ENCODE measurements at regions not wholly inside any gene's neighbourhood (a gene's known extent, or its start where the extent isn't known, plus 50 kb on each side); places are given as distances from the start of the nearest gene placed in this dataset.

DNA sequence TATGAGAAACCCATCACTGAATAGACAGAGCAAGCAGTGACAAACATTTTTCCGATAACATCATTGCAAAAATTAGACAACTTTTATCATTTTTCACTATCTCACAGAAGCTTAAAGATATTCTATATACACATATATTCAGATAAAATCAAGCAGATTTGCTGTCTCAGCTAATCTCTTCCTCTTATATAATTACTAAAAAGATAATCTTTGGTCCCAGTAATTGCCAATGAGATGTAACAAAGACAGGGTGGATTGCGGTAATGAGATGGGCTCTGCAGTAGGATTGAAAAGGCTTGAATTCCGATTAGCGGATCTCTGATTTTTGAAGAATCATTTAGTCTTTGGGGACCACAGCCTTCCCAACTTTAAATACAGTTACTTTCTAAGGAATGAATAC is 63.5 kb downstream of the SYT4 start:
- H2AFZ ChIP-seq (ENCODE audit: low read depth, low read length), result no peak overlapping the region
- H3K27me3 ChIP-seq (ENCODE audit: insufficient read depth, low read length), result no peaks in the 10 kb centered on the region
- no peaks in the 10 kb centered on the region for H4K20me1 ChIP-seq (ENCODE audit: insufficient read depth, low read length)
- H3K79me2 ChIP-seq (ENCODE audit: insufficient read depth, low read length), result no peaks in the 10 kb centered on the region
- no peak overlapping the region for H3K4me2 ChIP-seq (ENCODE audit: low read length)
- FAIRE-seq, result no peak
- Mint-ChIP-seq H3K4me3 (ENCODE audit: unreplicated experiment) (no peak overlapping the region), H3K4me1 (ENCODE audit: low read depth, unreplicated experiment) (no peaks in the 10 kb centered on the region), H3K27ac (ENCODE audit: unreplicated experiment) (no peak overlapping the region), H3K27me3 (ENCODE audit: low read depth, unreplicated experiment) (no peaks in the 10 kb centered on the region), H3K36me3 (ENCODE audit: low read depth, unreplicated experiment) (no peaks in the 10 kb centered on the region), H3K9me3 (ENCODE audit: unreplicated experiment) (no peaks in the 10 kb centered on the region)
- no peak for TF ChIP-seq EZH2 (IDR thresholded peaks at IDR 0.05; ENCODE audit: insufficient read depth, low read length)
- TF ChIP-seq, protein P1, sequence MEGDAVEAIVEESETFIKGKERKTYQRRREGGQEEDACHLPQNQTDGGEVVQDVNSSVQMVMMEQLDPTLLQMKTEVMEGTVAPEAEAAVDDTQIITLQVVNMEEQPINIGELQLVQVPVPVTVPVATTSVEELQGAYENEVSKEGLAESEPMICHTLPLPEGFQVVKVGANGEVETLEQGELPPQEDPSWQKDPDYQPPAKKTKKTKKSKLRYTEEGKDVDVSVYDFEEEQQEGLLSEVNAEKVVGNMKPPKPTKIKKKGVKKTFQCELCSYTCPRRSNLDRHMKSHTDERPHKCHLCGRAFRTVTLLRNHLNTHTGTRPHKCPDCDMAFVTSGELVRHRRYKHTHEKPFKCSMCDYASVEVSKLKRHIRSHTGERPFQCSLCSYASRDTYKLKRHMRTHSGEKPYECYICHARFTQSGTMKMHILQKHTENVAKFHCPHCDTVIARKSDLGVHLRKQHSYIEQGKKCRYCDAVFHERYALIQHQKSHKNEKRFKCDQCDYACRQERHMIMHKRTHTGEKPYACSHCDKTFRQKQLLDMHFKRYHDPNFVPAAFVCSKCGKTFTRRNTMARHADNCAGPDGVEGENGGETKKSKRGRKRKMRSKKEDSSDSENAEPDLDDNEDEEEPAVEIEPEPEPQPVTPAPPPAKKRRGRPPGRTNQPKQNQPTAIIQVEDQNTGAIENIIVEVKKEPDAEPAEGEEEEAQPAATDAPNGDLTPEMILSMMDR (IDR thresholded peaks at IDR 0.05; ENCODE audit: insufficient read depth, low read depth, low read length), result no peak
- no peaks in the 10 kb centered on the region for H3K9me3 ChIP-seq (ENCODE audit: insufficient read depth, low read depth, low read length)
- H3K27ac ChIP-seq (ENCODE audit: low read depth, low read length), result no peak overlapping the region
- no peaks in the 10 kb centered on the region for H3K4me1 ChIP-seq (ENCODE audit: insufficient read depth, low read length)
- H3K36me3 ChIP-seq (ENCODE audit: insufficient read depth, low read length), result no peaks in the 10 kb centered on the region
- no peak overlapping the region for H3K9ac ChIP-seq (ENCODE audit: low read length)
- no peak overlapping the region for H3K4me3 ChIP-seq (ENCODE audit: insufficient read depth, low read depth, low read length)
- DNase-seq (ENCODE audit: low read depth), result no peak

DNA sequence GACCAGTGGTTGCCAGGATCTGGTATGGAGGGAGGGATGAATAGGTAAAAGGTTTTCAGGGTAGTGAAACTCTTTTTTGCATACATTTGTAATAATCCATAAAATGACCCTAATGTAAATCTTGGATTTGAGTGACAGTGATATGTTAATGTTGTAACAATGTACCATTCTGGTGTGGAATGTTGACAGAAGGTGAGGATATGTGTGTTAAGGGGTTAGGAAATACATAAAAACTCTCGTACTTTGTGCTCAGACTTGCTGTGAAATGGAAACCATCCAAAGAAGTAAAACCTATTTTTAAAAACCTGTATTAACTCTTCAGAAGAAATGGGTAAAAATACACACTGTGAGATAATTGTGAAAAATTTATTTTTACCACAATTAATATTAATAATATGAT is 66.2 kb downstream of the SYT4 start:
- Mint-ChIP-seq H3K9me3 (ENCODE audit: unreplicated experiment) (no peaks in the 10 kb centered on the region), H3K27ac (ENCODE audit: unreplicated experiment) (no peak overlapping the region), H3K4me1 (ENCODE audit: low read depth, unreplicated experiment) (no peaks in the 10 kb centered on the region), H3K27me3 (ENCODE audit: low read depth, unreplicated experiment) (no peaks in the 10 kb centered on the region), H3K36me3 (ENCODE audit: low read depth, unreplicated experiment) (no peaks in the 10 kb centered on the region), H3K4me3 (ENCODE audit: unreplicated experiment) (no peak overlapping the region)
- Histone ChIP-seq H3K27me3 (ENCODE audit: insufficient read depth, low read length) (no peaks in the 10 kb centered on the region), H3K4me1 (ENCODE audit: insufficient read depth, low read length) (no peaks in the 10 kb centered on the region), H3K27ac (ENCODE audit: low read depth, low read length) (no peak overlapping the region), H3K4me2 (ENCODE audit: low read length) (no peak overlapping the region), H3K4me3 (ENCODE audit: insufficient read depth, low read depth, low read length) (no peak overlapping the region), H3K9ac (ENCODE audit: low read length) (no peak overlapping the region), H3K79me2 (ENCODE audit: insufficient read depth, low read length) (no peaks in the 10 kb centered on the region), H4K20me1 (ENCODE audit: insufficient read depth, low read length) (no peaks in the 10 kb centered on the region), H3K9me3 (ENCODE audit: insufficient read depth, low read depth, low read length) (no peaks in the 10 kb centered on the region), H2AFZ (ENCODE audit: low read depth, low read length) (no peak overlapping the region), H3K36me3 (ENCODE audit: insufficient read depth, low read length) (no peaks in the 10 kb centered on the region)
- no peak for FAIRE-seq
- DNase-seq (ENCODE audit: low read depth), result no peak
- TF ChIP-seq, protein P1 (IDR thresholded peaks at IDR 0.05; ENCODE audit: insufficient read depth, low read depth, low read length), result no peak
- no peak for TF ChIP-seq EZH2 (IDR thresholded peaks at IDR 0.05; ENCODE audit: insufficient read depth, low read length)

DNA sequence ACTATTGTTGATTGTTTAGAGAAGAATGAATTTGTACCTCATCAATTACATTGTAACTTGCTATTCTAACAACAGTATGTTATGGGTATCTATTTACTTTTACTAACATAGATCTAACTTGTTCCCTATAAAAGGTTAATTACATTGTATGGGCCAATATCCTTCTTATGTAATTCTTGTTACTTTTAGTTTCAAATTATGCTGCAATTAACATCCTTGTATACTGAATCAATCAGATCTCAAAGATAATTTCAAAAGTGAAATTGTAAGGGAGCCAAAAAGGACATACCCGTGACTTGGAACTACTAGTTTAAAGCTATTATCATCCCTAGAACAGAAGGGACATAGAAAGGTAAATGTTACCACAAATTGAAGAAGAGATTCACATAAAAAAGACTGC is 79.9 kb upstream of the RIT2 start:
- no peaks in the 10 kb centered on the region for H3K4me1 ChIP-seq (ENCODE audit: insufficient read depth, low read length)
- Mint-ChIP-seq H3K4me3 (ENCODE audit: unreplicated experiment) (no peak overlapping the region), H3K36me3 (ENCODE audit: low read depth, unreplicated experiment) (no peaks in the 10 kb centered on the region), H3K27ac (ENCODE audit: unreplicated experiment) (no peak overlapping the region), H3K9me3 (ENCODE audit: unreplicated experiment) (no peaks in the 10 kb centered on the region), H3K27me3 (ENCODE audit: low read depth, unreplicated experiment) (no peaks in the 10 kb centered on the region), H3K4me1 (ENCODE audit: low read depth, unreplicated experiment) (no peaks in the 10 kb centered on the region)
- DNase-seq (ENCODE audit: low read depth) (no peak), FAIRE-seq (no peak)
- no peak overlapping the region for H3K4me2 ChIP-seq (ENCODE audit: low read length)
- H3K36me3 ChIP-seq (ENCODE audit: insufficient read depth, low read length), result no peaks in the 10 kb centered on the region
- TF ChIP-seq EZH2 (IDR thresholded peaks at IDR 0.05; ENCODE audit: insufficient read depth, low read length), result no peak
- TF ChIP-seq, protein P1 (IDR thresholded peaks at IDR 0.05; ENCODE audit: insufficient read depth, low read depth, low read length), result no peak
- no peaks in the 10 kb centered on the region for H3K27me3 ChIP-seq (ENCODE audit: insufficient read depth, low read length)
- no peak overlapping the region for H3K27ac ChIP-seq (ENCODE audit: low read depth, low read length)
- H2AFZ ChIP-seq (ENCODE audit: low read depth, low read length), result no peak overlapping the region
- H3K4me3 ChIP-seq (ENCODE audit: insufficient read depth, low read depth, low read length), result no peak overlapping the region
- H4K20me1 ChIP-seq (ENCODE audit: insufficient read depth, low read length), result no peaks in the 10 kb centered on the region
- H3K9ac ChIP-seq (ENCODE audit: low read length), result no peak overlapping the region
- H3K9me3 ChIP-seq (ENCODE audit: insufficient read depth, low read depth, low read length), result no peaks in the 10 kb centered on the region
- no peaks in the 10 kb centered on the region for H3K79me2 ChIP-seq (ENCODE audit: insufficient read depth, low read length)

Measured in astrocyte (in vitro differentiated cells and primary cell).